ENCODE measurements at regions not wholly inside any gene's neighbourhood (a gene's known extent, or its start where the extent isn't known, plus 50 kb on each side); places are given as distances from the start of the nearest gene placed in this dataset.
"Not testable (repeated sequence)": the region's sequence is repeated elsewhere in the genome, so short reads cannot be mapped to it uniquely, and the experiment has no call there.

DNA sequence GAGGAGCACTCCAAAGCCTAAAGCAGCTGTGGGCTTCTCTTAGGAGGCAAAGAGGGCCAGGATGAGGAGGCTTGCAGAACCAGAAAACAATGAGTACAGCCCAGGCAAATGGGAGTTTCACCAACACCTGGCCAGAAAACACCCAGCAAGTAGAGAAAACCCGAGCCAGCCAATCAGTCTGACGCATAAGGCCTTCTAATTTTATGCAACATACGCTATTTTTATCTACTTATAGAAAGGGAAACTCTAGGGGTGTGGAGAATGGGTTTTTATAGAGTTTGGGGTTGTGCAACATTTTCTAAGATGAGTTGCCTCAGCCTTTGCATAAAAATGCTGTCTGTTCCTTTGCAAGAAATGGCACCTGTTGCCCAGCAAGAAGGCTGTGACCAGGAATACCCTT lies 529.0 kb upstream of the CDH5 start:
- no peak for DNase-seq (ENCODE audit: low spot score)

DNA sequence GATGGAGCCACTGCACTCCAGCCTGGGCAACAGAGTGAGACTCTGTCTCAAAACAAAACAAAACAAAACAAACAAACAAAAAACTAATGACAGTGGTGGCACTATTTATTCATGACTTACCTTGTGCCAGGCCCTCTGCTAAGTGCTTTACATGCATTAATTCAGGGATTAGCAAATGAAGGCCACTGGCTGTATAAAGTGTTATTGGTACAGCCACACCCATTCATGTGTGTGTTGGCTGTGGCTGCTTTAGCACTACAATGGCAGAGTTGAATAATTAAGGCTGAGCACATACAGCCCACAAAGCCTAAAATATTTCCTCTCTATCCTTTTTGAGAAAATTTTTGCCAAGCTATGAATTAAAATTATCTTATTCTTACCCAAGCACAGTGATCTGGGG lies 531.8 kb upstream of the CDH5 start:
- DNase-seq (ENCODE audit: low spot score), result no peak

DNA sequence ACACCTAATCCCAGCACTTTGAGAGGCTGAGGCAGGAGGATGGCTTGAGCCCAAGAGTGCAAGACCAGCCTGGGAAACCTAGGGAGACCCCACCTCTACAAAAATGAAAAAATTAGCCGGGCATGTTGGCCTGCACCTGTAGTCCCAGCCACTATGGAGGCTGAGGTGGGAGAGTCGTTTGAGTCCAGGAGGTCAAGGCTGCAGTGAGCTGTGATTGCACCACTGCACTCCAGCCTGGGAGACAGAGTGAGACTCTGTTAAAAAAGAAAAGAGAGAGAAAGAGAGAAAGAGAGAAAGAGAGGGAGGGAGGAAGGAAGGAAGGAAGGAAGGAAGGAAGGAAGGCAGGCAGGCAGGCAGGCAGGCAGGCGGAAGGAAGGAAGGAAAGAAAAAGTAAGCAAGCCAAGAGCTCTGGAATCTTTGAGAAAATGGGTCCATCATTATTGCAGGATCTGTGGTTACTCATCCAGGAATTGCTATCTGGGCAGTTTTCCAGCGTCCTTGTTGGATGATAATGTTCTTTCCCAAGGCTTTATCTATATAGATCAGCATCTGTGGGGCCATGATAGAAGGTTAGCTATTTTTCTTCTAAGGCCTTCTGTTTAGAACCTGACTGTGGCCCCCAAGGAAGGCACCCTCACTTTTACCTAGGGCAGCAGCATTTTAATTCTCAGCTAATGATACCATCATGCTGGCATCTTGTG lies 533.2 kb upstream of the CDH5 start:
- no peak for DNase-seq (ENCODE audit: low spot score)

GRCh38 chr16:65832679-65833078 lies 533.8 kb upstream of the CDH5 start:
- no peak for DNase-seq (ENCODE audit: low spot score)

- DNase-seq (ENCODE audit: low spot score), result no peak
Observed at GRCh38 chr16:65831903-65832666, 534.4 kb upstream of the CDH5 start.

DNA sequence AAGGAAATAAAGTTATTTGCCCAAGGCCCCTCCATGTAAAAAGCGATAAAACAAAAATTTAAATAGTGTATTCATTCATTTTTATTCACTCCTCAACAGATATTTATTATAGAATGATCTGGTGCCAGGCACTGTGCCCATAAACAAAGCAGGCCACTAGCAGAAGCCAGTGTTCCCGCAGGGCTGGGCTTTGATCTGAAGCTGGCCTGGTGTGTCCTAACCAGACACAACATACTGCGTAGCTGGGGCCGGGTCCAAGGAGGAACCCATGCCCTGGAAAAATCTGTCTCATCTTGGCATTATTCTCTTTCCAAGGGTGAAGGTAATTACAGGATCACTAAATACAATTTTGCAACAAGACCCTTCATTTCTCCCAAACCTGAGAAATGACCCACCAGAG lies 537.4 kb upstream of the CDH5 start:
- no peak for DNase-seq (ENCODE audit: low spot score)

DNA sequence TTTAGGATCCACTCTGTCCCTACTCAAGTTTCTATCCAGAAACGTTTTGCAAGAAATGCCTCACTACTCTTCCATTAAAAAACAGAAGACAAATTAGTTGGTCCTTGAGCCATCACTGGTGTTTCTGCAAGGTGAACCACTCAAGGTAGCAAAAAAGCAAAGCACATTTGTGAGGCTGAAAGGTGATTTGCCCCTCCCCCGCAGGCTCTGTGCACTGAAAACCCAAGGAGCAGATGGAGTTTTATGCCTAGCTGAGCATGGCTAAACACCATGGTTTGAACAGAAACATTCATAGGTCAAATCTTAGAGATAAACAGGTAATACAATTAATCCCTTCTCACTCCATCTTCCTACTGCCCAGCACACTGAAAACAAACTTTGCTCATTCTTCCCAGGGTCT lies 538.2 kb upstream of the CDH5 start:
- DNase-seq (ENCODE audit: low spot score), result no peak

DNA sequence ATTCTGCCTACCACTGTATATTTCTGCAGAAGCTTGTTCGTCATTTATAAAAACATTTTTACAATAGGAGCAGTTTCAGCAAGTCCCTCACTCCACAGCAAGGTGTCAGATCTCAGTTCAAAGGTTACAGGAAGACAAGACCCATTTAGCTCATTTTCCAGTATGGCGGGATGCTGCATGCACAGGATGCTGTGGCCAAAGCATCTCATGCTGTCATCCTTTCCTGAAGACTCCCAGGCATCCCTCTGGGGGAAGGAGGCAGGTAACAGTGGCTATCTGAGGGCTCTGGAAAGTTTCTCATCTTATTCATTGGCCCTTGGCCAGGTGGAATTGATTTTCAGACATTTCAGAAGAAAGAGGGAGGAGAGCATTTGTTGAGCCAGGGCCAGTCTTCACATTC lies 539.3 kb upstream of the CDH5 start:
- no peak for DNase-seq (ENCODE audit: low spot score)

DNA sequence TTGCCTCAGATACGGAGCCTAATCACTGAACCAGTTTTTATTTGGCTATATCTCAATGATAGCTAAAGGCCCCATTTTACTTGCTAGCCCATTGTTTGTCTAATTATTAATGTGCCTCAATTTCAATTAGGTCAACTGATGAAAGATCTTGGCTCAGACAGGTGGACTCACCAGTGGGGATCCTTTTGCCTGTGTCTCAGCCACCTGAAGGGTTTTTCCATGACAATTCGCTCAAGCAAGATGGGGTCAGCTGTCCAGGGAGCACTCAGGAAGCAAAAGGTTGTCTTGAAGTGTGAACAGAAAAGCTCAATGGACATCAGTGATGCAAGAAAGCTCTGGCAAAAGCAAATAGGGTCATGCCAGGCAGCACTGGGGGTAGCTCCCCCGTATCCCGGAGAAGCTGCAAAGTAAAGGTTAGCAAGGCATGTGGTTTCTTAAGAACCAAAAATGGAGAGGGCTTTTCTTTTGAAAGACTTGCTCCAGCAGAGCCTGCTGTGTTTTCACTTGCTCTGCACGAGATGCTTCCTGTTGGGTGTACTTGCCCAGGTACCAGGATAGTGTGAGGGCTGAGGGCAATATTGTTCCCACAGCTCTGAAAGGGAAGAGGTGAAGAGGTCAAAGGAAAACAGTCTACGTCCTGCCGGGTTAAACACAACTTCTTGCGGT lies 541.2 kb upstream of the CDH5 start:
- DNase-seq (ENCODE audit: low spot score), result no peak

DNA sequence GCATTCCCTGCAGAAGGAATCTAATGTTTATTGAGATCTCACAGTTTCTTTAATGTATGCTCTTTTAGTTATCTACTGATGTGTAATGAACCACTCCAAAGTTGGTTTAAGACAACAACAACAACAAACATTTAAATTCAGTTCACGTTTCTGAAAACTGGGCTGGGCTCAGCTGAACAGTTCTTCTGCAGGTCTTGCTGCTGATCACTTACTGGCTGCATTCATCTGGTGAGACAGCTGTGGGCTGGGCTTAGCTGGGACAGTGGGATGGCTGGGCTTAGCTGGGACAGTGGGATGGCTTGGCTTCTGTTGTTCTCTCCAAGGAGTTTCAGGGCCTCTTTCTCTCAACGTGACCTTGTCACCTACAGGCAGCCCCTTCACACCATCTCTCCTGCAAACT lies 544.3 kb upstream of the CDH5 start:
- DNase-seq (ENCODE audit: low spot score), result no peak

- DNase-seq (ENCODE audit: low spot score), result no peak
Observed at GRCh38 chr16:65819136-65819898, 547.2 kb upstream of the CDH5 start.

DNA sequence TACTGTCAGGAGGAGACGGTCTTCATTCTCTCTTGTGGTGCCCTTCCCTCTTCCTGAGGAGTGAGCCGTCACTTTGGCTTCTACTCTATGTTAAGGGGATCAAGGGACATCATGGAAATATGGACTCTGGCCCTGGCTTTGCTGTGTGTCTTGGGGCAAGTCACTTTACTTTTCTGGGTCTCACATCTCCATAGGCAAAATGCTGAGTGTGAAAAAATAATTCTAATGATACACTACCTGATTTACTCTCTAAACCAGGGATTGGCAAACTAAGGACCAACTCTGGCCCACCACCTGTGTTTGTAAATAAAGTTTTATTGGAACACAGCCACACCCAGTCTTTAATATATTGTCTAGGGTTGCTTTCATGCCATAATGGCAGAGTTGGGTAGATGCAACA lies 548.7 kb upstream of the CDH5 start:
- DNase-seq (ENCODE audit: low spot score), result no peak

DNA sequence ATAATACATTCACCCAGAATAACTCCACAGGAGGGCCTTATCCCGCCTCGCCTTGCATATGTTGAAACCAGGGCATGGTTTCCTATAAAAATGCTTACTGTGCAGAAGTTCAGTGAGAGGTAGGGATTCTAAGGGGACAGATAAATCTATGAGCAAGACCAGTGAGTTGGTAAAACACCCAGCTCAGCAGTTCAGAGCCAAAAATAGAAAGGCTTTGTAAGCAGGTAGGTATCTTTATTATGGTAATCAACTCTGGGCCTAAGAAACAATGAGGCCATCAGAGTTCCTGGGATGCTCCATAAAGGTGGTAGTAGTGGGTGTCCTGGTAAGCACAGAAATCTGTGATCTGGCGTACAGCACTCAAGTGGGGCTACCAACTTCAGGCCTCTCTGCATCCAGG lies 549.4 kb upstream of the CDH5 start:
- no peak for DNase-seq (ENCODE audit: low spot score)

DNA sequence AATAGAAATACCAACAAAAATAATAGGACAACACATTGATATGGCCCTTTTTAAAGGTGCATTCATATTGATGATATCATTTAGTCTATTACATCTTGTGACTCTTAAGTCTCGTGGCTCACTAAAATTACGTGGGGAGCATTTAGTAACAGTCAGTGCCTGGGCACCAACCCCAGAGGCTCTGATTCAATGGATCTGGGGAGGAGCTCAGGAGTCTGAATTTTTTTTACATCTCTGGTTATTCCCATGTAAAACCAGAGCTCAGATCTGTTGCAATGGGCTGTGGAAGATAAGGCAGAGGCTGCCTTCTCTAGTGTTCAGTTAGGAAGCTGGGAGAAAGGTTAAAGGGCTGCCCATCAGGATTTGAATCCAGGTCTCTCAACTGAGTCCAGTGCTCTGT lies 549.9 kb upstream of the CDH5 start:
- DNase-seq (ENCODE audit: low spot score), result no peak

DNA sequence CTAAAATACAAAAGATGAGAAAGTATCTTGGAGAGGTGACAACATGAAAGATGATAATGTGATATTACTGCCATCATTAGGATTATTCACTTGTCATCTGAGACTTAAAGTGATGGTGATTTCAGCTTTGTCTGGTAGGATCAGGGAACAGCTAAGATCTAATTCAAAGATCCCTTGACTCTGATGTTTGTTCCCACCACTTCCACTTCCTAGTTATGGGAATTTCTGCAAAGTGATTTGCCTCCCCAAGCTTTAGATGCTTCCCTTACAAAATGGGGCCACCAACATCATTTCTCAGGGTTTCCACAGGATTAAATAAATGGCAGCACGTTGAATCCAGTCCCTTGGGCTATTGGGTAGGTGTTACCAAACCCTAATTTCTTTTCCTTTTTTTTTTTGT lies 550.8 kb upstream of the CDH5 start:
- no peak for DNase-seq (ENCODE audit: low spot score)

DNA sequence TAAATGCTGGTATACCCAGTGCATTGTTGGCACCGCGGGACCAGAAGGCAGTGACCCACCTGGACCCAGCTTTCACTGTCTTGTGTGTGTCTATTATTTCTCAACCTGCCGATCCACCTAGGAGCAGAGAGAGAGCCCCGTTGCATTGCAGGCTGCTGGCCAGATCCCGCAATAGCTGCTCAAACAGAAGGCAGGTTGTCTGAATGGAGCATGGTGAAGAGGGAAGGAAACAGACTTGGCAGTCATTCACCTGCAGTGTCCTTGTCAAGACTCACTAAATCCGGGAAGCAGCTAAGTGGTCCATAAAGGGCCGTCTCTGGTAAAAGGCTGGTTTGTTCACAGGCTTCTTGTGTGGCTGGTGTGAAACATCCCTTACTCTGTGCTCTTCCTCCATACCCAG lies 552.6 kb upstream of the CDH5 start:
- DNase-seq (ENCODE audit: low spot score), result not testable (repeated sequence)

- DNase-seq (ENCODE audit: low spot score), result no peak
Observed at GRCh38 chr16:65809627-65810026, 556.9 kb upstream of the CDH5 start.

DNA sequence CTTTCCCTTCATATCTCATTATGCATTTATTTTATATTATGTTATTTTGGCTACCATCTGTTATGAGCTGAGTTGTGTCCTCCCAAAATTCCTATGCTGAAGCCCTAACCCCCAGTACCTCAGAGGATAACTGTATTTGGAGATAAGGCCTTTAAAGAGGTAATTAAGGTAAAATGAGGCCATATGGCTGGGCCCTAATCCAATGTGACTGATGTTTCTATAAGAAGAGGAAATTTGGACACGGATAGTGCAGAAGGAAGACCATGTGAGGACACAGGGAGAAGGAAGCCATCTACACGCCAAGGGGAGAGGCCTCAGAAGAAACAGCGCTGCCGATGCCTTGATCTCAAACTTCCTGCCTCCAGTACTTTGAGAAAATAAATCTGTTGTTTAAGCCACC lies 557.7 kb upstream of the CDH5 start:
- no peak for DNase-seq (ENCODE audit: low spot score)

- DNase-seq (ENCODE audit: low spot score), result no peak
Observed at GRCh38 chr16:65807858-65808257, 558.6 kb upstream of the CDH5 start.

- DNase-seq (ENCODE audit: low spot score), result not testable (repeated sequence)
Observed at GRCh38 chr16:65805704-65806103, 560.8 kb upstream of the CDH5 start.

GRCh38 chr16:65796481-65796880 lies 570.0 kb upstream of the CDH5 start:
- DNase-seq (ENCODE audit: low spot score), result no peak

DNA sequence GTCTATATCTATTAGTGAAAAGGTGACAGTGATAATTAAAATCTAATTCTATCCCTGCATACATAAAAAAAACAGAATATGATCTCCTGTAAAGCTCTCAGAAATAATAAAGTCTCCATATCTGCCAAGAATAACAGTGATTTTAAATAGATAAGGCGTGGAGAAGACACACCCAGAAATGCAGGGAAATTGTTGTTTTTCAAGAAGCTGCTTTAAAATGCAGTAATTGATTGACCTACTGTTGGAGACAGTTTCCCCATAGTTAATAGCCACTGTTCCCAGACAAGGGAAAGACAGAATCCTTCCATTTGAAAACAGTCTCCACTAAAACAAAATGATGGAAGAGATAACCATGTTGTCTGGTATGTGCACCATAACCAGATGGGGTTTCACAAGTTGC lies 571.5 kb upstream of the CDH5 start:
- DNase-seq (ENCODE audit: low spot score), result no peak

- no peak for DNase-seq (ENCODE audit: low spot score)
Observed at GRCh38 chr16:65793781-65794180, 572.7 kb upstream of the CDH5 start.
